GM23338 (cell line): ENCODE measurements at regions not wholly inside any gene's neighbourhood (a gene's known extent, or its start where the extent isn't known, plus 50 kb on each side); places are given as distances from the start of the nearest gene placed in this dataset.

Experiments
- ATAC-seq: fragments of 200-7000 bp; cut with Tn5 transposase; 3 replicates; pipeline ENCODE4 v1.9.1; 2020
- DNase-seq: peaks from one replicate; pipeline ENCODE4 v3.0.0-alpha.2; 2015; ENCODE audit warnings: low spot score
- H2AFZ ChIP-seq: fragments of 200-600 bp; sonication (generic); 2 replicates; pipeline ENCODE4 v1.8.0; 2016; ENCODE audit warnings: antibody characterized with exemption, mild to moderate bottlenecking, moderate library complexity
- H3F3A ChIP-seq: fragments of 200-600 bp; sonication (generic); replicated peaks from 2 replicates; pipeline ENCODE4 v1.8.0; 2017; ENCODE audit warnings: antibody characterized with exemption, mixed run types, low read depth
- H3K27ac ChIP-seq: fragments of 200-600 bp; sonication (generic); 2 replicates; pipeline ENCODE4 v1.6.1; 2016; ENCODE audit warnings: low read depth
- H3K27me3 ChIP-seq: fragments of 200-600 bp; sonication (generic); 2 replicates; pipeline ENCODE4 v1.8.0; 2016; ENCODE audit warnings: mild to moderate bottlenecking, mixed run types, moderate library complexity; ENCODE audit not compliant: insufficient read depth
- H3K36me3 ChIP-seq: fragments of 200-600 bp; sonication (generic); 2 replicates; pipeline ENCODE4 v1.8.0; 2016; ENCODE audit warnings: mild to moderate bottlenecking; ENCODE audit not compliant: insufficient read depth
- H3K4me1 ChIP-seq: fragments of 200-600 bp; sonication (generic); 2 replicates; pipeline ENCODE4 v1.8.0; 2016; ENCODE audit warnings: mild to moderate bottlenecking, moderate library complexity; ENCODE audit not compliant: insufficient read depth
- H3K4me2 ChIP-seq: fragments of 200-600 bp; sonication (generic); 2 replicates; pipeline ENCODE4 v1.7.1; 2017; ENCODE audit warnings: mixed run types
- H3K4me3 ChIP-seq: fragments of 200-600 bp; sonication (generic); 2 replicates; pipeline ENCODE4 v1.6.1; 2016; ENCODE audit warnings: mixed run types
- H3K79me2 ChIP-seq: fragments of 200-600 bp; sonication (generic); replicated peaks from 2 replicates; pipeline ENCODE4 v1.8.0; 2017; ENCODE audit warnings: mild to moderate bottlenecking; ENCODE audit not compliant: insufficient read depth
- H3K9me2 ChIP-seq: fragments of 200-600 bp; sonication (generic); 2 replicates; pipeline ENCODE4 v1.8.0; 2017; ENCODE audit not compliant: insufficient read depth
- H4K20me1 ChIP-seq: fragments of 200-600 bp; sonication (generic); replicated peaks from 2 replicates; pipeline ENCODE4 v1.8.0; 2017; ENCODE audit warnings: mild to moderate bottlenecking; ENCODE audit not compliant: insufficient read depth
- H3K27ac Mint-ChIP-seq: 2 replicates; pipeline ENCODE4 v1.8.0; 2020; ENCODE audit warnings: inconsistent platforms, mild to moderate bottlenecking, moderate library complexity, mixed read lengths
- H3K27me3 Mint-ChIP-seq: 3 replicates; pipeline ENCODE4 v1.8.0; 2022; ENCODE audit warnings: low read depth, mild to moderate bottlenecking, moderate library complexity, mixed read lengths, inconsistent platforms; ENCODE audit not compliant: insufficient read depth, poor library complexity
- H3K36me3 Mint-ChIP-seq: 3 replicates; pipeline ENCODE4 v1.8.0; 2021; ENCODE audit warnings: low read depth, mild to moderate bottlenecking, inconsistent platforms, moderate library complexity, mixed read lengths
- H3K4me1 Mint-ChIP-seq: 3 replicates; pipeline ENCODE4 v1.8.0; 2020; ENCODE audit warnings: mild to moderate bottlenecking, inconsistent platforms, mixed read lengths
- H3K4me3 Mint-ChIP-seq: 3 replicates; pipeline ENCODE4 v1.8.0; 2021; ENCODE audit warnings: moderate library complexity, mild to moderate bottlenecking, inconsistent platforms, mixed read lengths
- H3K9me3 Mint-ChIP-seq: 3 replicates; pipeline ENCODE4 v1.8.0; 2020; ENCODE audit warnings: moderate library complexity, mild to moderate bottlenecking, inconsistent platforms, mixed read lengths
- CREB1 ChIP-seq: fragments of 250-450 bp; sonication (Bioruptor Pico); IDR thresholded peaks from 2 replicates; pipeline ENCODE4 v1.5.0; 2020; ENCODE audit warnings: low read depth, mild to moderate bottlenecking, moderate library complexity
- EZH2 ChIP-seq: fragments of 200-600 bp; sonication (generic); IDR thresholded peaks from one replicate; pipeline ENCODE4 v1.8.0; 2017; ENCODE audit warnings: antibody characterized with exemption, mild to moderate bottlenecking, low read depth; ENCODE audit not compliant: unreplicated experiment
- EZH2phosphoT487 ChIP-seq: fragments of 200-600 bp; sonication (generic); IDR thresholded peaks from one replicate; pipeline ENCODE4 v1.8.1; 2018; ENCODE audit warnings: antibody characterized with exemption; ENCODE audit not compliant: unreplicated experiment
- JUNB ChIP-seq: IDR thresholded peaks from one replicate; pipeline ENCODE4 v1.6.1; 2016; ENCODE audit warnings: antibody characterized with exemption; ENCODE audit not compliant: unreplicated experiment
- REST ChIP-seq: IDR thresholded peaks from one replicate; pipeline ENCODE4 v1.6.1; 2018; ENCODE audit warnings: antibody characterized with exemption; ENCODE audit not compliant: unreplicated experiment
- STAT1 ChIP-seq: IDR thresholded peaks from one replicate; pipeline ENCODE4 v1.6.1; 2016; ENCODE audit warnings: antibody characterized with exemption; ENCODE audit not compliant: unreplicated experiment
- ZNF114 ChIP-seq: fragments of 250-450 bp; sonication (Bioruptor Pico); IDR thresholded peaks from 2 replicates; pipeline ENCODE4 v1.5.0; 2020; ENCODE audit warnings: mild to moderate bottlenecking, moderate library complexity
- TF ChIP-seq, protein P1 (sequence below): fragments of 250-450 bp; sonication (Bioruptor Pico); IDR thresholded peaks from 2 replicates; pipeline ENCODE4 v1.5.0; 2020; ENCODE audit warnings: mild to moderate bottlenecking, moderate library complexity

DNA sequence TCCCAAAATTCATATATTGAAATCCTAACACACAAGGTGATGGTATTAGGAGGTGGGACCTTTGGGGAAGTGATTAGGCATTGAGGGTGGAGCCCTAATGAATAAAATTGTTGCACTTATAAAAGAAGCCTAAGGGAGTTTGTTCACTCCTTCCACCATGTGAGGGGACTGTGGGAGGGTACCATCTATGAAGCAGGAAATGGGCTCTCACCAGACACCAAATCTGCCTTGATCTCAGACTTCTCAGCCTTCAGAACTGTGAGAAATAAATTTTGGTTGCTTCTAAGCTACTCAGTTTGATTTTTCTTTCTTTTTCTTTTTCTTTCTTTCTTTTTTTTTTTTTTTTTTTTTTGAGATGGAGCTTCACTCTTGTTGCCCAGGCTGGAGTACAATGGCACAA, 116.2 kb upstream of the GPC3 start (continued):
- TF ChIP-seq, protein P1, sequence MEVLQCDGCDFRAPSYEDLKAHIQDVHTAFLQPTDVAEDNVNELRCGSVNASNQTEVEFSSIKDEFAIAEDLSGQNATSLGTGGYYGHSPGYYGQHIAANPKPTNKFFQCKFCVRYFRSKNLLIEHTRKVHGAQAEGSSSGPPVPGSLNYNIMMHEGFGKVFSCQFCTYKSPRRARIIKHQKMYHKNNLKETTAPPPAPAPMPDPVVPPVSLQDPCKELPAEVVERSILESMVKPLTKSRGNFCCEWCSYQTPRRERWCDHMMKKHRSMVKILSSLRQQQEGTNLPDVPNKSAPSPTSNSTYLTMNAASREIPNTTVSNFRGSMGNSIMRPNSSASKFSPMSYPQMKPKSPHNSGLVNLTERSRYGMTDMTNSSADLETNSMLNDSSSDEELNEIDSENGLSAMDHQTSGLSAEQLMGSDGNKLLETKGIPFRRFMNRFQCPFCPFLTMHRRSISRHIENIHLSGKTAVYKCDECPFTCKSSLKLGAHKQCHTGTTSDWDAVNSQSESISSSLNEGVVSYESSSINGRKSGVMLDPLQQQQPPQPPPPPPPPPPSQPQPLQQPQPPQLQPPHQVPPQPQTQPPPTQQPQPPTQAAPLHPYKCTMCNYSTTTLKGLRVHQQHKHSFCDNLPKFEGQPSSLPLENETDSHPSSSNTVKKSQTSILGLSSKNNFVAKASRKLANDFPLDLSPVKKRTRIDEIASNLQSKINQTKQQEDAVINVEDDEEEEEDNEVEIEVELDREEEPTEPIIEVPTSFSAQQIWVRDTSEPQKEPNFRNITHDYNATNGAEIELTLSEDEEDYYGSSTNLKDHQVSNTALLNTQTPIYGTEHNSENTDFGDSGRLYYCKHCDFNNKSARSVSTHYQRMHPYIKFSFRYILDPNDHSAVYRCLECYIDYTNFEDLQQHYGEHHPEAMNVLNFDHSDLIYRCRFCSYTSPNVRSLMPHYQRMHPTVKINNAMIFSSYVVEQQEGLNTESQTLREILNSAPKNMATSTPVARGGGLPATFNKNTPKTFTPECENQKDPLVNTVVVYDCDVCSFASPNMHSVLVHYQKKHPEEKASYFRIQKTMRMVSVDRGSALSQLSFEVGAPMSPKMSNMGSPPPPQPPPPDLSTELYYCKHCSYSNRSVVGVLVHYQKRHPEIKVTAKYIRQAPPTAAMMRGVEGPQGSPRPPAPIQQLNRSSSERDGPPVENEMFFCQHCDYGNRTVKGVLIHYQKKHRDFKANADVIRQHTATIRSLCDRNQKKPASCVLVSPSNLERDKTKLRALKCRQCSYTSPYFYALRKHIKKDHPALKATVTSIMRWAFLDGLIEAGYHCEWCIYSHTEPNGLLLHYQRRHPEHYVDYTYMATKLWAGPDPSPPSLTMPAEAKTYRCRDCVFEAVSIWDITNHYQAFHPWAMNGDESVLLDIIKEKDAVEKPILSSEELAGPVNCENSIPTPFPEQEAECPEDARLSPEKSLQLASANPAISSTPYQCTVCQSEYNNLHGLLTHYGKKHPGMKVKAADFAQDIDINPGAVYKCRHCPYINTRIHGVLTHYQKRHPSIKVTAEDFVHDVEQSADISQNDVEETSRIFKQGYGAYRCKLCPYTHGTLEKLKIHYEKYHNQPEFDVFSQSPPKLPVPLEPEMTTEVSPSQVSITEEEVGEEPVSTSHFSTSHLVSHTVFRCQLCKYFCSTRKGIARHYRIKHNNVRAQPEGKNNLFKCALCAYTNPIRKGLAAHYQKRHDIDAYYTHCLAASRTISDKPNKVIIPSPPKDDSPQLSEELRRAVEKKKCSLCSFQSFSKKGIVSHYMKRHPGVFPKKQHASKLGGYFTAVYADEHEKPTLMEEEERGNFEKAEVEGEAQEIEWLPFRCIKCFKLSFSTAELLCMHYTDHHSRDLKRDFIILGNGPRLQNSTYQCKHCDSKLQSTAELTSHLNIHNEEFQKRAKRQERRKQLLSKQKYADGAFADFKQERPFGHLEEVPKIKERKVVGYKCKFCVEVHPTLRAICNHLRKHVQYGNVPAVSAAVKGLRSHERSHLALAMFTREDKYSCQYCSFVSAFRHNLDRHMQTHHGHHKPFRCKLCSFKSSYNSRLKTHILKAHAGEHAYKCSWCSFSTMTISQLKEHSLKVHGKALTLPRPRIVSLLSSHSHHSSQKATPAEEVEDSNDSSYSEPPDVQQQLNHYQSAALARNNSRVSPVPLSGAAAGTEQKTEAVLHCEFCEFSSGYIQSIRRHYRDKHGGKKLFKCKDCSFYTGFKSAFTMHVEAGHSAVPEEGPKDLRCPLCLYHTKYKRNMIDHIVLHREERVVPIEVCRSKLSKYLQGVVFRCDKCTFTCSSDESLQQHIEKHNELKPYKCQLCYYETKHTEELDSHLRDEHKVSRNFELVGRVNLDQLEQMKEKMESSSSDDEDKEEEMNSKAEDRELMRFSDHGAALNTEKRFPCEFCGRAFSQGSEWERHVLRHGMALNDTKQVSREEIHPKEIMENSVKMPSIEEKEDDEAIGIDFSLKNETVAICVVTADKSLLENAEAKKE: no peak
- TF ChIP-seq EZH2phosphoT487: no peak

GRCh38 chrX:134115270-134115669, 121.7 kb upstream of the CCDC160 start:
- Histone ChIP-seq H2AFZ (no peak overlapping the region), H3K36me3 (no peaks in the 10 kb centered on the region), H4K20me1 (no peaks in the 10 kb centered on the region), H3F3A (no peaks in the 10 kb centered on the region), H3K4me3 (no peak overlapping the region), H3K79me2 (no peaks in the 10 kb centered on the region), H3K4me2 (no peak overlapping the region), H3K27me3 (no peaks in the 10 kb centered on the region), H3K4me1 (no peaks in the 10 kb centered on the region), H3K9me2 (no peaks in the 10 kb centered on the region), H3K27ac (no peak overlapping the region)
- ATAC-seq: no peak
- Mint-ChIP-seq H3K4me1 (no peaks in the 10 kb centered on the region), H3K36me3 (no peaks in the 10 kb centered on the region; the same call in 2 of the 3 replicates), H3K27ac (no peak overlapping the region), H3K27me3 (peaks cover 2% of the 10 kb centered on the region), H3K9me3 (peaks cover 7% of the 10 kb centered on the region; the same call in 2 of the 3 replicates), H3K4me3 (no peak overlapping the region)
- no peak for DNase-seq
- TF ChIP-seq STAT1 (no peak), ZNF114 (CRISPR knock-in tag) (no peak), EZH2phosphoT487 (no peak), REST (no peak), EZH2 (no peak), JUNB (no peak), CREB1 (CRISPR knock-in tag) (no peak)
